ENCODE measurements at regions not wholly inside any gene's neighbourhood (a gene's known extent, or its start where the extent isn't known, plus 50 kb on each side); places are given as distances from the start of the nearest gene placed in this dataset.

DNA sequence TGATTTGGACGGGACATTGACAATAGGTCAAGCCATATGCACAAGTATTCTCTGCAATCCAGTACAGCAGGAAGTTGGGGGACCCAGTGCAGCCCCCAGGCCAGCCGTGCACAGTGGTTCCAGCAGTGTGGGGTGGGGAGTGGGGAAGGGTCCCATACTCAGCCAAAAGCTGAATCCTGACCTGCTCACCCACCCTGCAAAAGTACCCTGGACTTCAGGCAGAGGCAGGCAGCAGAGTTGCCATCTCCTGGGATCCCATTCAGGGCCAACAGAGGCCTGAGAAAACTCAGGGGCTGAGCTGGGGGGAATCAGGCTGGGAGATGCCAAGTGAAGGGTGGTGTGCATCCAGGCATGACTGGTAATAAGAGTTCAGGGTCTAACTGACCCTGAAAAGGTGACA, 83.9 kb downstream of the ALG10 start:
- TF ChIP-seq, protein P1, sequence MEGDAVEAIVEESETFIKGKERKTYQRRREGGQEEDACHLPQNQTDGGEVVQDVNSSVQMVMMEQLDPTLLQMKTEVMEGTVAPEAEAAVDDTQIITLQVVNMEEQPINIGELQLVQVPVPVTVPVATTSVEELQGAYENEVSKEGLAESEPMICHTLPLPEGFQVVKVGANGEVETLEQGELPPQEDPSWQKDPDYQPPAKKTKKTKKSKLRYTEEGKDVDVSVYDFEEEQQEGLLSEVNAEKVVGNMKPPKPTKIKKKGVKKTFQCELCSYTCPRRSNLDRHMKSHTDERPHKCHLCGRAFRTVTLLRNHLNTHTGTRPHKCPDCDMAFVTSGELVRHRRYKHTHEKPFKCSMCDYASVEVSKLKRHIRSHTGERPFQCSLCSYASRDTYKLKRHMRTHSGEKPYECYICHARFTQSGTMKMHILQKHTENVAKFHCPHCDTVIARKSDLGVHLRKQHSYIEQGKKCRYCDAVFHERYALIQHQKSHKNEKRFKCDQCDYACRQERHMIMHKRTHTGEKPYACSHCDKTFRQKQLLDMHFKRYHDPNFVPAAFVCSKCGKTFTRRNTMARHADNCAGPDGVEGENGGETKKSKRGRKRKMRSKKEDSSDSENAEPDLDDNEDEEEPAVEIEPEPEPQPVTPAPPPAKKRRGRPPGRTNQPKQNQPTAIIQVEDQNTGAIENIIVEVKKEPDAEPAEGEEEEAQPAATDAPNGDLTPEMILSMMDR (IDR thresholded peaks at IDR 0.05) = no peak
- TF ChIP-seq EZH2 (IDR thresholded peaks at IDR 0.05) = no peak
- TF ChIP-seq EZH2phosphoT487 (IDR thresholded peaks at IDR 0.05) = no peak
